Common myeloid progenitor, CD34-positive (primary cell): ENCODE measurements at regions not wholly inside any gene's neighbourhood (a gene's known extent, or its start where the extent isn't known, plus 50 kb on each side); places are given as distances from the start of the nearest gene placed in this dataset.

Source experiments
- CTCF ChIA-PET: fragments of 350-600 bp; sonication (Branson Sonifier 250); formaldehyde crosslinking; loops from one replicate; lab custom pipeline; 2021; ENCODE audit warnings: antibody characterized with exemption; lab: Charles Lee
- POLR2A ChIA-PET: fragments of 350-600 bp; sonication (Branson Sonifier 250); formaldehyde crosslinking; loops from one replicate; lab custom pipeline; 2021; ENCODE audit warnings: antibody characterized with exemption; lab: Charles Lee
- DNase-seq, 3 donors: peaks; one replicate each; pipeline versions ENCODE4 v3.0.0 to v3.0.0-alpha.2; 2013
- H3K27ac ChIP-seq, 2 experiments: 1 replicate in 1 of 2; 2 replicates in 1 of 2; pipeline ENCODE4 v1.7.0; 2013; ENCODE audit warnings: inconsistent platforms in 2 of 2, low read length in 2 of 2, mild to moderate bottlenecking in 2 of 2, low read depth in 1 of 2, moderate library complexity in 1 of 2; ENCODE audit not compliant: severe bottlenecking in 2 of 2, insufficient read depth in 1 of 2, poor library complexity in 1 of 2
- H3K27me3 ChIP-seq, 5 experiments: replicated peaks in 2 of 5; 1 replicate in 3 of 5; 2 replicates in 2 of 5; pipeline versions ENCODE4 v1.6.1 to v1.7.0; 2013; ENCODE audit warnings: low read length in 4 of 5, mild to moderate bottlenecking in 2 of 5, moderate library complexity in 2 of 5, inconsistent platforms in 1 of 5; ENCODE audit not compliant: insufficient read depth in 5 of 5, control insufficient read depth in 4 of 5
- H3K36me3 ChIP-seq, 4 experiments: 1 replicate in 2 of 4; 2 replicates in 2 of 4; pipeline versions ENCODE4 v1.6.1 to v1.7.0; 2013; ENCODE audit warnings: low read length in 3 of 4, control low read depth in 1 of 4, mild to moderate bottlenecking in 1 of 4; ENCODE audit not compliant: control insufficient read depth in 4 of 4, insufficient read depth in 4 of 4
- H3K4me1 ChIP-seq, 4 experiments: 1 replicate in 3 of 4; 2 replicates in 1 of 4; pipeline versions ENCODE4 v1.6.1 to v1.7.1; 2013; ENCODE audit warnings: low read length in 3 of 4, mild to moderate bottlenecking in 3 of 4, control low read depth in 1 of 4, inconsistent platforms in 1 of 4, moderate library complexity in 1 of 4; ENCODE audit not compliant: control insufficient read depth in 4 of 4, insufficient read depth in 4 of 4; ENCODE audit errors: control extremely low read depth in 1 of 4
- H3K4me3 ChIP-seq, 7 experiments: 1 replicate in 4 of 7; 2 replicates in 3 of 7; pipeline versions ENCODE4 v1.5.1 to v1.7.0; 2013; ENCODE audit warnings: mild to moderate bottlenecking in 7 of 7, low read length in 6 of 7, moderate library complexity in 6 of 7, inconsistent platforms in 2 of 7, low read depth in 2 of 7, control low read depth in 1 of 7; ENCODE audit not compliant: insufficient read depth in 4 of 7, control insufficient read depth in 1 of 7; ENCODE audit errors: extremely low read depth in 1 of 7
- H3K9me3 ChIP-seq, 5 experiments: 1 replicate in 4 of 5; 2 replicates in 1 of 5; pipeline versions ENCODE4 v1.6.1 to v1.7.1; 2013; ENCODE audit warnings: low read length in 4 of 5, mild to moderate bottlenecking in 2 of 5, inconsistent platforms in 1 of 5, low read depth in 1 of 5, moderate library complexity in 1 of 5; ENCODE audit not compliant: control insufficient read depth in 4 of 5, insufficient read depth in 2 of 5; ENCODE audit errors: control extremely low read depth in 1 of 5
- WGBS: methylation state at CpG from one replicate; pipeline ENCODE4 v1.1.5; 2013; ENCODE audit not compliant: insufficient coverage; 5-methylcytosine and 5-hydroxymethylcytosine counted together

GRCh38 chr15:95928822-95929221 is 401.7 kb upstream of the NR2F2 start:
- 87% methylated on average over 3 of the region's 3 CpGs for WGBS
- ChIA-PET POLR2A (interaction anchor here (1.1 kb wide), 1 partner anchor 49 kb away, joined by 4 read pairs; no protein-coding TSS in a partner anchor), CTCF (interaction anchor here (0.6 kb wide), 1 partner anchor 51 kb away, joined by 3 read pairs; no protein-coding TSS in a partner anchor)
- Histone ChIP-seq H3K4me3 (peak overlapping the region in 1 of 7 experiments; percentile 20), H3K27me3 (no peaks in the 10 kb centered on the region), H3K36me3 (no peaks in the 10 kb centered on the region), H3K27ac (peak overlapping the region in 1 of 2 experiments; percentile 17), H3K4me1 (peaks cover 13 to 34% (median 28%) of the 10 kb centered on the region in 4 experiments), H3K9me3 (peaks cover 0 to 2% (median 0%) of the 10 kb centered on the region in 5 experiments)
- no peak for DNase-seq

GRCh38 chr15:95929232-95929846 is 401.2 kb upstream of the NR2F2 start:
- ChIA-PET CTCF (interaction anchor here (0.6 kb wide), 1 partner anchor 51 kb away, joined by 3 read pairs; no protein-coding TSS in a partner anchor), POLR2A (interaction anchor here (1.1 kb wide), 1 partner anchor 50 kb away, joined by 4 read pairs; no protein-coding TSS in a partner anchor)
- peak; percentile 91 to 99 (median 98) for DNase-seq
- peaks cover 0 to 2% (median 0%) of the 10 kb centered on the region in 5 experiments for H3K9me3 ChIP-seq
- peak overlapping the region in 1 of 2 experiments; percentile 17 for H3K27ac ChIP-seq
- H3K4me1 ChIP-seq = peaks cover 13 to 34% (median 28%) of the 10 kb centered on the region in 4 experiments
- H3K27me3 ChIP-seq = no peaks in the 10 kb centered on the region
- 0% methylated on average over 1 of the region's 7 CpGs for WGBS
- no peaks in the 10 kb centered on the region for H3K36me3 ChIP-seq
- H3K4me3 ChIP-seq = peak overlapping the region in 1 of 7 experiments; percentile 20

DNA sequence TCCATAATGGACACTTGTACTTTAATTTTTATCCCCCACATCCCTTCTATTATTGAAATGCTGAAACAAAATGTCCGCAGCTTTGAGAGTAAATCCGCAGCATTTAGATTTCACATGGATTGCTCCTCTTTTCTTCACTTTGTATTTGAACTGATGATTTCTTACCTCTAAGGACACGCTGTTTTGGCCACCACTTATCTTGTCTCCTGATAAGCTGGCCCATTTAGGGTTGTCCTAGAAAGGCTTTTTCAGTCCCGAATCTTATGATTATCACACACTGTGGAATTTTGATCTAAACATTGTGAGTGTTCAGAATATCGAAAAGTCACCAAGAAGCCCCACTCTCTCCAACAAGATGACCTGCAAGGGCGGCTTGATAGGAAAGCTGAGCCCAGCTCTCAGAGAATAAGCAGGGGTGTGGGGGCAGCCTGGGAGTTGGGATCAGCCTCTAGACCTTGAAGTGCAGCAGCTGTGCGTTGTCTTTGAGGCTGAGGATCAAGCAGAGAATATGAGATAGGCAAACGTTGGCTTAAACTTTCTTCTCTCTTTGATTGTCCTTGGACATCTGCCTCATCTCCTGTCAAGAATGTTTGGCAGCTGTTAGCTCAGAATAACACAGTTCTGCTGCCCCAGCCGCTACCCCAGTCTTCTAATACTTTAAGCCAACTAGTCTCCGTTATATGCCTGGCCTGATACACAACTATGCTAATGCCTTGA is 399.7 kb upstream of the NR2F2 start:
- POLR2A ChIA-PET = no interaction called here

GRCh38 chr15:95931619-95932018 is 398.9 kb upstream of the NR2F2 start:
- peaks cover 13 to 34% (median 28%) of the 10 kb centered on the region in 4 experiments for H3K4me1 ChIP-seq
- no CpG with 5 or more reads among the region's 3 CpGs for WGBS
- no peaks in the 10 kb centered on the region for H3K36me3 ChIP-seq
- DNase-seq = no peak
- no peak overlapping the region for H3K4me3 ChIP-seq
- H3K27me3 ChIP-seq = no peaks in the 10 kb centered on the region
- POLR2A ChIA-PET = no interaction called here
- peaks cover 0 to 4% (median 2%) of the 10 kb centered on the region in 5 experiments for H3K9me3 ChIP-seq
- CTCF ChIA-PET = no interaction called here
- H3K27ac ChIP-seq = no peak overlapping the region

More for the DNA sequence above, 399.7 kb upstream of the NR2F2 start:
- CTCF ChIA-PET = no interaction called here
- Histone ChIP-seq H3K4me3 (no peak overlapping the region), H3K36me3 (no peaks in the 10 kb centered on the region), H3K9me3 (peaks cover 0 to 4% (median 2%) of the 10 kb centered on the region in 5 experiments), H3K4me1 (peaks cover 13 to 34% (median 28%) of the 10 kb centered on the region in 4 experiments), H3K27me3 (no peaks in the 10 kb centered on the region), H3K27ac (no peak overlapping the region)
- WGBS = 89% methylated on average over 9 of the region's 10 CpGs
- DNase-seq = no peak

GRCh38 chr15:95932141-95932540 is 398.4 kb upstream of the NR2F2 start:
- Histone ChIP-seq H3K36me3 (no peaks in the 10 kb centered on the region), H3K4me1 (peaks cover 13 to 34% (median 28%) of the 10 kb centered on the region in 4 experiments), H3K27me3 (no peaks in the 10 kb centered on the region), H3K4me3 (no peak overlapping the region), H3K27ac (no peak overlapping the region), H3K9me3 (peaks cover 0 to 4% (median 2%) of the 10 kb centered on the region in 5 experiments)
- ChIA-PET POLR2A (no interaction called here), CTCF (no interaction called here)
- WGBS = 100% methylated on average over 2 of the region's 2 CpGs
- DNase-seq = no peak

DNA sequence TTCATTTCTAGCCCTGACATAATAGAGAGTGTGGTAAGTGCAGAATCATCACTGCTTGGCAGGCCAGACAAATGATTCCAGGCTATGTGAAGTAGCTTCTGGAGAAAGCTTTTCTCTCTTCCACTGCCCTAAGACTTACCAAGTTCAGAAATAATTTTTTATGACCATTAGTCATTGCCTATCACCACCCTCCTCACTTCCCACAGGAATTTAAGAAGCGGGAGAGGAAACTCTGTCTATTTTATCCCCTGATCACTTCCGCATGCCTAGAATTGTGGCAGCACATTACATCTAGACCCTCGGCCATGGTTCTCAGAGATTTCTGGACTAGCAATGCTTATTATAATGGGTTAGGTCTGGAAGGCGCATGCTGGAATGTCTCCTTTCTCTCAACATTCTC is 397.8 kb upstream of the NR2F2 start:
- Histone ChIP-seq H3K27me3 (no peaks in the 10 kb centered on the region), H3K36me3 (no peaks in the 10 kb centered on the region), H3K4me1 (peaks cover 13 to 34% (median 28%) of the 10 kb centered on the region in 4 experiments), H3K9me3 (peaks cover 0 to 4% (median 2%) of the 10 kb centered on the region in 5 experiments), H3K4me3 (no peak overlapping the region), H3K27ac (no peak overlapping the region)
- 20% methylated on average over 1 of the region's 4 CpGs for WGBS
- peak in 2 of 3 donors; percentile 10 to 37 for DNase-seq
- CTCF ChIA-PET = no interaction called here
- POLR2A ChIA-PET = no interaction called here
